Immature natural killer cell (primary cell): ENCODE measurements at regions not wholly inside any gene's neighbourhood (a gene's known extent, or its start where the extent isn't known, plus 50 kb on each side); places are given as distances from the start of the nearest gene placed in this dataset.

Experiments
- DNase-seq, 3 donors: peaks; one replicate each; pipeline ENCODE4 v3.0.0; 2022; ENCODE audit warnings: mixed read lengths in 1 of 3
- H3K27ac Mint-ChIP-seq, 6 donors: one replicate each; pipeline ENCODE4 v1.8.0; 2020; ENCODE audit warnings: mixed read lengths in 6 of 6, mild to moderate bottlenecking in 5 of 6, inconsistent platforms in 4 of 6, moderate library complexity in 3 of 6
- H3K27me3 Mint-ChIP-seq, 3 donors: one replicate each; pipeline ENCODE4 v1.8.0; 2020 to 2021; ENCODE audit warnings: low read depth in 3 of 3, mild to moderate bottlenecking in 3 of 3, mixed read lengths in 3 of 3, moderate library complexity in 3 of 3, inconsistent platforms in 1 of 3
- H3K36me3 Mint-ChIP-seq, 3 donors: one replicate each; pipeline ENCODE4 v1.8.0; 2020; ENCODE audit warnings: mixed read lengths in 3 of 3, inconsistent platforms in 2 of 3, mild to moderate bottlenecking in 2 of 3
- H3K4me1 Mint-ChIP-seq, 2 donors: one replicate each; pipeline ENCODE4 v1.8.0; 2020; ENCODE audit warnings: inconsistent platforms in 2 of 2, mild to moderate bottlenecking in 2 of 2, mixed read lengths in 2 of 2, moderate library complexity in 1 of 2
- H3K4me3 Mint-ChIP-seq, 5 donors: one replicate each; pipeline ENCODE4 v1.8.0; 2020; ENCODE audit warnings: mild to moderate bottlenecking in 5 of 5, mixed read lengths in 5 of 5, inconsistent platforms in 3 of 5, moderate library complexity in 3 of 5
- H3K9me3 Mint-ChIP-seq, 6 donors: one replicate each; pipeline ENCODE4 v1.8.0; 2020; ENCODE audit warnings: mild to moderate bottlenecking in 6 of 6, mixed read lengths in 6 of 6, inconsistent platforms in 4 of 6, moderate library complexity in 3 of 6

GRCh38 chr1:108017698-108018097 lies 52.7 kb upstream of the VAV3 start:
- peaks cover 9 to 20% of the 10 kb centered on the region in 2 donors for H3K4me1 Mint-ChIP-seq
- H3K4me3 Mint-ChIP-seq: no peak overlapping the region
- no peaks in the 10 kb centered on the region for H3K27me3 Mint-ChIP-seq
- peaks cover 0 to 2% (median 0%) of the 10 kb centered on the region in 6 donors for H3K9me3 Mint-ChIP-seq
- H3K27ac Mint-ChIP-seq: peak overlapping the region in 2 of 6 donors; percentile 34 to 44
- H3K36me3 Mint-ChIP-seq: peaks cover 0 to 4% (median 0%) of the 10 kb centered on the region in 3 donors
- DNase-seq: no peak

GRCh38 chr1:108016451-108016920 lies 51.5 kb upstream of the VAV3 start:
- Mint-ChIP-seq H3K4me1 (peaks cover 9 to 20% of the 10 kb centered on the region in 2 donors), H3K27me3 (no peaks in the 10 kb centered on the region), H3K4me3 (no peak overlapping the region), H3K36me3 (peaks cover 0 to 4% (median 0%) of the 10 kb centered on the region in 3 donors), H3K27ac (peak overlapping the region in 4 of 6 donors; percentile 1 to 25 (median 14)), H3K9me3 (peaks cover 0 to 2% (median 0%) of the 10 kb centered on the region in 6 donors)
- peak in 1 of 3 donors; percentile 8 for DNase-seq
